HG02642 (cell line): ENCODE measurements at regions not wholly inside any gene's neighbourhood (a gene's known extent, or its start where the extent isn't known, plus 50 kb on each side); places are given as distances from the start of the nearest gene placed in this dataset.
A peak's percentile ranks its signal among the peaks of the same experiment; 100 is the strongest.

ENCODE experiments used
- ATAC-seq: cut with Tn5 transposase; IDR thresholded peaks from one replicate; pipeline ENCODE4 v1.9.1; 2021; ENCODE audit warnings: mild to moderate bottlenecking; ENCODE audit not compliant: unreplicated experiment, poor library complexity

GRCh38 chr2:15787535-15788454 lies 152.6 kb upstream of the MYCN start:
- ATAC-seq, result no peak

- ATAC-seq, result no peak
These were observed 151.9 kb upstream of the MYCN start for GRCh38 chr2:15788455-15788829.

- ATAC-seq, result no peak
These were observed 151.5 kb upstream of the MYCN start for GRCh38 chr2:15788830-15789229.

- no peak for ATAC-seq
These were observed 150.8 kb upstream of the MYCN start for GRCh38 chr2:15789381-15790062.

- ATAC-seq, result no peak
These were observed 150.0 kb upstream of the MYCN start for GRCh38 chr2:15790326-15790725.

GRCh38 chr2:15790838-15791237 lies 149.5 kb upstream of the MYCN start:
- no peak for ATAC-seq

GRCh38 chr2:15791294-15791693 lies 149.1 kb upstream of the MYCN start:
- ATAC-seq, result no peak

- ATAC-seq, result no peak
These were observed 148.0 kb upstream of the MYCN start for GRCh38 chr2:15792331-15792730.

GRCh38 chr2:15793078-15793913 lies 147.1 kb upstream of the MYCN start:
- no peak for ATAC-seq

- no peak for ATAC-seq
These were observed 146.4 kb upstream of the MYCN start for GRCh38 chr2:15793978-15794377.

- no peak for ATAC-seq
These were observed 145.7 kb upstream of the MYCN start for GRCh38 chr2:15794608-15795134.

GRCh38 chr2:15795426-15795825 lies 144.9 kb upstream of the MYCN start:
- no peak for ATAC-seq

GRCh38 chr2:15796167-15796942 lies 144.0 kb upstream of the MYCN start:
- ATAC-seq, result no peak

- ATAC-seq, result no peak
These were observed 143.0 kb upstream of the MYCN start for GRCh38 chr2:15797231-15797938.

GRCh38 chr2:15797939-15798281 lies 142.4 kb upstream of the MYCN start:
- ATAC-seq, result no peak

GRCh38 chr2:15798701-15799431 lies 141.5 kb upstream of the MYCN start:
- ATAC-seq, result no peak

- ATAC-seq, result peak; percentile 68
These were observed 140.9 kb upstream of the MYCN start for GRCh38 chr2:15799432-15799827.

- no peak for ATAC-seq
These were observed 139.6 kb upstream of the MYCN start for GRCh38 chr2:15800495-15801329.
